HTR-8/SVneo (cell line): ENCODE measurements at regions not wholly inside any gene's neighbourhood (a gene's known extent, or its start where the extent isn't known, plus 50 kb on each side); places are given as distances from the start of the nearest gene placed in this dataset.

Experiments used
- DNase-seq: peaks from one replicate; pipeline ENCODE4 v3.0.0; 2011; ENCODE audit warnings: low spot score, mixed read lengths; ENCODE audit not compliant: insufficient read length
- FAIRE-seq: peaks from 2 replicates; lab custom pipeline; 2011; peaks lifted over from hg19 to GRCh38; lab: Jason Lieb, UNC

- DNase-seq (no peak), FAIRE-seq (no peak)
Measured at GRCh38 chr18:23341383-23341782, 111.7 kb upstream of the RIOK3 start.

DNA sequence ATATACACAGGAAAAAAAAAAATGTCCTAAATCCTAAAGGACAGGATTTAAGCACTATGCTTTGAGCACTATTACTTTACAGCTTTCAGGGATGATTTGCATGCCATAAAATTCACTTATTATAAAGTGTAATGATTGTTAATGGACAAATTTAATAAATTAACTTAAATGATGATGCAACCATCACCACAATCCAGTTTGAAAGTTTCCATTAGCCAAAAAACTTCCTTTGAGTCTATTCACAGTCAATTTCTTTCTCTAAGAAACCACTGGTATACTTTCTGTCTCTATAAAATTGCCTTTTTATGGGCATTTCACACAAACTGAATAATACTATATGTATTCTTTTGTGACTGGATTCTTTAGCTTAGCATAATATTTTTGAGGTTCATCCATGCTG lies 111.1 kb upstream of the RIOK3 start:
- no peak for DNase-seq
- no peak for FAIRE-seq

DNA sequence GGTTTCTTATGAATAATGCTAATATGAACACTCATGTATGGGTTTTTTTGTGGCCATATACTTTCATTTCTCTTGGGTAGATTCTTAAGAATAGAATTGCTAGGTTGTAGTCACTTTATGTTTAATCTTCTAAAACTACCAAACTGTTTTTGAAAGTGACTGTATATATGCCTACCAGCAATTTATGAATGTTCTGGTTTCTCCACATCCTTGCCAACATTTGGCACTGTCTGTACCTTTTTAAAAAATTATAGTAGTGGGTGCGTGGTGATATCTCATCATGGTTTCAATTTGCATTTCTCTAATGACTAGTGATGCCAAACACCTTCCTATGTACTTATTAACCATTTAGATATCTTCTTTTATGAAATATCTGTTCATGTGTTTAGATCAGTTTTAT lies 110.6 kb upstream of the RIOK3 start:
- DNase-seq (no peak), FAIRE-seq (no peak)

DNA sequence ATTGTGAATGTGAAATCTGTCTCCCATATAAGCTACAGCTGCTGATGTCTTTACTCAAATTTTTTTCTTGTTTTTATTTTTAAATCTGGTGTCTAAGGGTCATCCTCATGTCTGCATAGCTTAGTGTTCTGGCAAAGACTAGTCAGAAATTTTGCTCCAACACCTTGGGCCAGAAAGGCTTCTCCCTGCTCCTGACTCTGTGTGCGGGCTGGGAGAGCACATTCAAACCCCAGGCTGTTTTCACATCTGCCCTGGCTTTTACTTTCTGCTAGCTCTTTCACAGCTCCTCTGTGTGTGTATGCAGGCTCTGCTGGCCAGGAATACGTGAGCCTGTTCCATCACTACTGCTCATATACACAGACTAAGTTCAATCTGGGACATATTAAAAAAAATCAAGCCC lies 102.9 kb upstream of the RIOK3 start:
- FAIRE-seq (no peak), DNase-seq (no peak)

DNA sequence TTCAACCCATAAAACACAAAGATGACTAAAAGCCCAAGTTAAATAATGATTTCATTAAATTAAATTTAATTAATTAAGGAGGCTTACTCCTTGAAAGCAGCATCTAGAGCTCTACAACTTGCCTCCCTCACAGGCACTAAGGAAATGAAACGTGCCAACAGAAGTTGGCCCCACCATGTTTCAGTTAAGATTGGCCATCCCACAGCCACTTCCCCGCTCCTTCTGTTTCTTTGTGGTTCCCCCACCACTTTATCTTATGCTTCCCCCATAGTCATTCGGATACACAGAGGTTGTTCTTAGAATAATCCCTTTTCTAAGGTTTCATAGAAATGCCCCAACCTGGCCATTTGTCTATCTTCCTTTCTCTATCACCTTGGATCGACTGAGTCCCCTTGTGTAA lies 101.6 kb upstream of the RIOK3 start:
- DNase-seq (no peak), FAIRE-seq (no peak)

DNA sequence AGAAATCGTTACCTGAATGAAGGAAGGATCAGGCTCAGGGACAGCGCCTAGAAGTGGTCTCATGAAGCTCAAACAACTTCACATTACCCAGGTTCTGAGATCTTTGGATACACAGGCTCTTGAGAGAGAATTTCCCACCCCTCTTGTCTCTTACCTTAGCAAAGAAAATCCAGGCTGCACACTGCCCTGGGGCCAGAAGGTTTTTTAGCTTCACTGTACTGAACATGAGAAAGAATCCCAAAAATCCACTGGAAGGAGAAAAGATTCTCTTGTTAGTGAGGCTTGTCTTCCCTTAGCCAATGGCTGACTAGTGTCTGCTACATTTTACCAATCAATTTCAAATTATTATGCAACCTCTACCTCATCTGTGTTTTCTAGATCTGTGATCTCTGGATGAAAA lies 101.0 kb upstream of the RIOK3 start:
- no peak for FAIRE-seq
- no peak for DNase-seq

- FAIRE-seq (no peak), DNase-seq (no peak)
Measured at GRCh38 chr18:23353459-23353858, 99.6 kb upstream of the RIOK3 start.

DNA sequence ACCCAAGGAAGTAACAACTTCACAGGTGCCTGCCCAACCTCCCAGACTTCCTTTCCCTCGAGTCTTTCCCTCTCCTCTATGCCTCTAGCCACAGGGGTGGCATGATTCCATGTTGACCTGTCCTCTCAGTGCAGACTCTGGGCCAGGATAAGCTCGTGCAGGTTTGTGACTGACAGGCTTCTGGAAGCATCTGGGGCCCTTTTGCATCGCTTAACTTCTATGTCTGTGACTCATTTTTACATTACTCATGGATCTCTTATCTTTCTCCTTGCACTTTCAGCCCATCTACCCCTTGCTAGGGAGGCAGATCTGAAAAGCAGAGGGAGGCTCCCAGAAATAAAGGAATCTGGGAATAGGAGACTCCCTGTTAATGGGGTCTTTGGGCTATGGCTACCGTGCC lies 98.5 kb upstream of the RIOK3 start:
- DNase-seq: peak; percentile 17
- FAIRE-seq: no peak

DNA sequence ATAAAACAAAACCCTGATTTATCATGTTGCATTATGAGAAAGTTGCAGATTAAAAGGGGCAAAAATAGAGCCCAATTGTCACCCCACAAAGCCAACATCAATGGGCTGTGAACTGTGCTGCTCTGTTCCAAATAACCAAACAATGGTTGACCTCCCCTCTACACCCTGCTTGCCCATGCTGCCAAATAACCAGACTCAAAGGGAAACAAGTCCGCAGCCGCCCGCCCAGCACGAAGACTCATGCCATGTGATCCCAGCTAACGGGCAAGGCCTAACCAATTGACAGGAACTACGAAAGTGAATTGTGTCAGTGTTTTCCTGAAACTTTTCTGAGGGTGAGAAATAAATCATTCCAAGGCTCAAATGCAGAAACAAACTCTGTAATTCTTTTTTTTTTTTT lies 97.9 kb upstream of the RIOK3 start:
- FAIRE-seq (no peak), DNase-seq (no peak)

- FAIRE-seq (no peak), DNase-seq (no peak)
Measured at GRCh38 chr18:23356424-23356823, 96.7 kb upstream of the RIOK3 start.

GRCh38 chr18:23356915-23357601 lies 96.0 kb upstream of the RIOK3 start:
- no peak for FAIRE-seq
- no peak for DNase-seq

DNA sequence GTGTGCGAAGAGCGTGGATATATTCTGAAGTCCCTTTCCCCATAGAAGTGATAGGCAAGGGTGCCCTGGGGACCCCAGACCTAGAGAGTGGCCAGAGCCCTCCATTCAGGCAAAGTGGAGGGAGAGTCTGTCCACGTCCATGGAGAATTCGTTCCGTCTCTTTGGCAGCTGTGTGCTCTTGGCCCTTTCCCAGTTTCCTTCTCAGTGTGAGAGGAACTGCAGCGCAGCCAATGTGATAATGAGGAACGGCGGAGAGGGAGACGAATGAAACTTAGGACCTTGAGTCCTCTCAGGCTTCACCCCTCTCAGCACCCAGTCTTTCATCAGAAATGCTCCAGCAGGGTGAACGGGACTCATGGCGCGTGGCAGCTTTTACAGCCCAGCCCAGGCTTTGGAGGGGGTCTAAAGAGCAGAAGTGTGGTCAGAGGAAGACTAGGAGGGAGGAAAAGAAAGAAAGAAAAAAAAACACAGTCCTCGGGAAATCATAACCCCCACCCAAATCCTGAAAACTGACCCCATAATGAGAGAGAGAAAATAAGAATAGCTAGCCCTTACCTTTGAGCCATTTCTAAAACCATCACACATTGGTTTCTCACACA lies 95.0 kb upstream of the RIOK3 start:
- no peak for FAIRE-seq

GRCh38 chr18:23359421-23359820 lies 93.7 kb upstream of the RIOK3 start:
- FAIRE-seq (no peak), DNase-seq (no peak)

More for the DNA sequence above, 95.0 kb upstream of the RIOK3 start:
- DNase-seq: no peak

DNA sequence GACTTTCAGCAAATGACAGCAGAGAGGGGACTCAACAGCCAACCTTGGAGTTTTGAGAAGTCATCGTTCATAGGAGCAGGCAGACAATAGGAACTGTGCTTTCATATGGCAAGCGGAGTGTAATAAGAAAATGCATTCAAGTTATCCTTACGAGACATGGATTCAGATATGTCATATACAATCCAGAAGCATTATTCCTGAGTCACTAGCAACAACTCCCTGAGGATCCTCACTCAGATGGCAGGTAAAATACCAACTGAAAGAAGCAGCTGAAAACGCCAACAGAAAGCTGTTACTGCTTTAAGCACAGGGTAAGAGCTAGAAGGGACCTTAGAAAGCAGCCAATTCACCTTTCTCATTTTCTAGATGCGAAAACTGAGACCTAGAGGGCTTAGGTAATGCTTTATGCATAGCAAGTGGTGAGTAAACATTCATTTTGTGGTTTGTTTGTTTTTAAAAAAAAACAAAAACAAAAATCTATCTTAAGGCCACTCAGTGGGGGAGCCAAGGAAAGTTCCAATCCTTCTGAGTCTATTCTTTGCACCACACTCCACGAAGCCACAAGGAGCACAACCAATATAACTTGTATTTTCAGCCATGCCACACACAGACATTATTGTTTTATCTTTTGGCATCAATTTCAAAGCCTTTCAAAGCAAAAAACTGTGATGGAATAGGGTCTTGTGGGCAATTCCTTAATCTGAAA lies 89.1 kb upstream of the RIOK3 start:
- DNase-seq (no peak), FAIRE-seq (no peak)

DNA sequence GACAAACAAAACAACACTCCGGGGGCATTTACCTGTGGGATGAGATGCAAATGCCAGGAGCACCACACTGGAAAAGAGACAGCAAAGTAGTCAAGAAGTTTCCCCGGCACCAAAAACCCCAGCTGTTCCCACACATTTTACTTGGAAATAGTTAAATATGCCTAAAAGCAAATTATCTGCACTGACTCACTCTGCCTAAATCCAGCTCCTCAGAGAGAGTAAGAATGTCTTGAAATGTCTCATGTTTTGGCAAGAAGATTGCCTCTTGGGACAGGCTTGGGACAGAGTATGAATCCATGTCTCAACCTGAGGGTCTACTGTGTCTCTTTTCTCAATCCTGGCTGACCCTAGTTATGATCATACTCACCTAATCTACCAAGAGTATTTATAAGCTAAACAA lies 87.5 kb upstream of the RIOK3 start:
- DNase-seq: no peak
- no peak for FAIRE-seq

GRCh38 chr18:23369266-23369665 lies 83.8 kb upstream of the RIOK3 start:
- FAIRE-seq: no peak
- no peak for DNase-seq

GRCh38 chr18:23373570-23373969 lies 79.5 kb upstream of the RIOK3 start:
- DNase-seq (no peak), FAIRE-seq (no peak)

GRCh38 chr18:23377669-23378301 lies 75.3 kb upstream of the RIOK3 start:
- DNase-seq (peak; percentile 42), FAIRE-seq (no peak)

DNA sequence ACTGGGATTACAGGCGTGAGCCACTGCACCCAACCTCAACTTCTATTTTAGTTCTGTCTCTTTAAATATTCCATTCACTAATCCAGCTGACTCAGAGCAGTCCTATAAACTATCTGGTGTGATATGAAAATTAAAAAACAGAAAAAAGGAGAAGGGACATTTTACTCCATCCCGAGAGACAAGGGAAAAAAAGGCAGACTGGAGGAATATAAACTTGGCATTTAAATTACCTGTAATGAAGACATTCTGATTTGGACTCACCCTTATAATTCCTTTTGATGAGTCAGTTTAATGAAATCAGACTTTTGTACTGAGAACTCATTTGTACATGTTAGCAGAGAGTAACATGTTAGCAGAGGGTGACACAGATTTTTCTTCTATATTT lies 74.8 kb upstream of the RIOK3 start:
- FAIRE-seq: no peak
- no peak for DNase-seq

GRCh38 chr18:23380001-23380550 lies 73.0 kb upstream of the RIOK3 start:
- DNase-seq (peak; percentile 20), FAIRE-seq (no peak)

DNA sequence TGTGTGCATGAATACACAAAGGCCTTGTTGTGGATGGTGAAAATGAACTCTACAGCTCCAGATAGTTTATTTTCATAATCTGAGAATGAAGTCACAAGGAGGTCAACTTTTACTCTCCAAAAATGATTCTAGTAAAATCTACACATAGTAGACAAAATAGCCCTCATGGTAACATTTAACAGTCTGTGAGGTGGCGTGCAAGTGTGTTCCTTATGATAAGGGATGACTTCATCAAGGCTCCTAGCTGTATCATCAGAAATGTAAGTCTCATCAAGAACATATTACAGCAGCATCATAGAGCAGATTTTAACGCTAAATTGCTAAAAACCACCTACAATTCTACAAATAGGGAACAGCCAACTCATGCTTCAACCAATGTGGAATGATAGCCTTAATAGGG lies 72.3 kb upstream of the RIOK3 start:
- no peak for DNase-seq
- FAIRE-seq: no peak
